Thoracic aorta (tissue), 2 donors: ENCODE measurements at regions not wholly inside any gene's neighbourhood (a gene's known extent, or its start where the extent isn't known, plus 50 kb on each side); places are given as distances from the start of the nearest gene placed in this dataset.

Experiments
- ATAC-seq: fragments of 150-250 bp; one replicate; pipeline ENCODE4 v1.8.0; 2017; ENCODE audit warnings: low read depth; ENCODE audit not compliant: insufficient number of reproducible peaks, low FRiP score
- DNase-seq: peaks from one replicate; pipeline ENCODE4 v3.0.0-alpha.2; 2020; ENCODE audit warnings: low spot score
- H3K27ac ChIP-seq, 2 donors: fragments of 200-600 bp; sonication (generic); 1 replicate in 1 of 2; 2 replicates in 1 of 2; pipeline ENCODE4 v1.5.1; 2016; ENCODE audit warnings: mild to moderate bottlenecking in 2 of 2, moderate library complexity in 2 of 2
- H3K27me3 ChIP-seq: fragments of 200-600 bp; sonication (generic); replicated peaks from 2 replicates; pipeline ENCODE4 v1.6.0; 2016; ENCODE audit warnings: mild to moderate bottlenecking; ENCODE audit not compliant: insufficient read depth
- H3K36me3 ChIP-seq: fragments of 200-600 bp; sonication (generic); one replicate; pipeline ENCODE4 v1.5.1; 2016
- H3K4me1 ChIP-seq, 2 donors: fragments of 200-600 bp; sonication (generic); 1 replicate in 1 of 2; 2 replicates in 1 of 2; pipeline versions ENCODE4 v1.5.1 to v1.6.0; 2016; ENCODE audit warnings: low read depth in 2 of 2, mild to moderate bottlenecking in 1 of 2; ENCODE audit not compliant: control insufficient read depth in 1 of 2
- H3K4me3 ChIP-seq: fragments of 200-600 bp; sonication (generic); 2 replicates; pipeline ENCODE4 v1.5.1; 2016; ENCODE audit warnings: mild to moderate bottlenecking
- H3K9me3 ChIP-seq: fragments of 200-600 bp; sonication (generic); 2 replicates; pipeline ENCODE4 v1.5.1; 2016
- CTCF ChIP-seq: fragments of 200-600 bp; sonication (generic); IDR thresholded peaks from one replicate; pipeline ENCODE4 v1.5.1; 2019; ENCODE audit warnings: antibody characterized with exemption

DNA sequence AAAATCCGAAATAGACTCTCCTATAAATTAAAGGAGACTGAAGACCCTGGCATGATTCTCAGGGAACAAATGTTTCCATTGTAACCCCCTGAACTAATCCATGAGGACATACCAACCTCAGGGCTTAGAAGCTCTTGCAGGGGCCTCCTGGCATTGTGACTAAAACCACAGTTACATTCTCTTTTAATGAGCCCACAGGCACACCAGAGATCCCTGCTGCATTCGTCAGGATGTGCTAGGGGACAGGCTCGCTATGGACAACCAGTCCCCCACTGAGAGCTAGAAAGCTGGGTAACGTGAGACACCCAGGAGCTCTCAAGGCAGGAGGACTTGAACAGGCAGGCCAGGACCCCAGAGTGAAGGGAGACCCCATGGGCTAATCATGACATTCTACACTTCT lies 140.6 kb upstream of the TNRC6C start:
- Histone ChIP-seq H3K4me1 (peaks cover 3 to 7% of the 10 kb centered on the region in 2 donors), H3K4me3 (no peak overlapping the region), H3K36me3 (no peaks in the 10 kb centered on the region), H3K27ac (no peak overlapping the region), H3K27me3 (no peaks in the 10 kb centered on the region), H3K9me3 (no peaks in the 10 kb centered on the region)
- DNase-seq (no peak), ATAC-seq (no peak)
- TF ChIP-seq CTCF = no peak

- Histone ChIP-seq H3K36me3 (no peaks in the 10 kb centered on the region), H3K27ac (no peak overlapping the region), H3K4me3 (no peak overlapping the region), H3K27me3 (no peaks in the 10 kb centered on the region), H3K4me1 (peaks cover 8 to 22% of the 10 kb centered on the region in 2 donors), H3K9me3 (no peaks in the 10 kb centered on the region)
- DNase-seq (no peak), ATAC-seq (no peak)
- TF ChIP-seq CTCF = no peak
These were observed 139.0 kb upstream of the TNRC6C start for GRCh38 chr17:77819497-77819896.

DNA sequence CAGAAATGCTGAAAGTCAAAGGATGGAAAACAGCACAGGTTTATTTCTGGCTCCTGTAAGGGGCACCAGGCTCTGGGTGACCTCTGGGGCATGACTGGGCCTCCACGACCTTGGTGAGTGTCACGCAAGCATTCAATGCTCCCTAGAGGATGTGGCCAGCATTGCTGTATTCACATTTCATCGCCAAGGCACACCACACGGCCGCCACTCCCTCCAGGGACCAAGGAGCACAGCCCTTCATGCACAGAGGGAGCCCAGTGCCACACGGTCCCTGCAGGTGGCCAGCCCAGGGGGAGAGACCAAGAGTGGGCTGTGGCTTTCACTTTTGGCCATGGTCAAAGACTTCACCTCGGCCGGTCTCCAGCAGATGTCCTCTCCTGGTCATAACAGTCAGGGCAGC lies 137.4 kb upstream of the TNRC6C start:
- Histone ChIP-seq H3K9me3 (no peaks in the 10 kb centered on the region), H3K4me3 (no peak overlapping the region), H3K27ac (no peak overlapping the region), H3K4me1 (peaks cover 8 to 25% of the 10 kb centered on the region in 2 donors), H3K36me3 (no peaks in the 10 kb centered on the region), H3K27me3 (no peaks in the 10 kb centered on the region)
- no peak for DNase-seq
- no peak for TF ChIP-seq CTCF
- no peak for ATAC-seq

GRCh38 chr17:77822302-77823030 lies 136.0 kb upstream of the TNRC6C start:
- no peak for DNase-seq
- TF ChIP-seq CTCF = no peak
- Histone ChIP-seq H3K36me3 (no peaks in the 10 kb centered on the region), H3K27ac (peak overlapping the region; percentile 29 to 39), H3K4me3 (no peak overlapping the region), H3K9me3 (no peaks in the 10 kb centered on the region), H3K4me1 (peaks cover 8 to 25% of the 10 kb centered on the region in 2 donors), H3K27me3 (no peaks in the 10 kb centered on the region)
- ATAC-seq = no peak

GRCh38 chr17:77824102-77824779 lies 134.3 kb upstream of the TNRC6C start:
- DNase-seq (no peak), ATAC-seq (no peak)
- Histone ChIP-seq H3K9me3 (no peaks in the 10 kb centered on the region), H3K27ac (peak overlapping the region; percentile 29 to 39), H3K4me3 (no peak overlapping the region), H3K27me3 (no peaks in the 10 kb centered on the region), H3K4me1 (peaks cover 8 to 26% of the 10 kb centered on the region in 2 donors), H3K36me3 (no peaks in the 10 kb centered on the region)
- TF ChIP-seq CTCF = no peak
